GM12878 (cell line): ENCODE measurements at regions not wholly inside any gene's neighbourhood (a gene's known extent, or its start where the extent isn't known, plus 50 kb on each side); places are given as distances from the start of the nearest gene placed in this dataset.

Experiments used
- ATAC-seq: fragments of 200-7000 bp; cut with Tn5 transposase; 3 replicates; pipeline ENCODE4 v1.9.1; 2020; ENCODE audit warnings: mild to moderate bottlenecking, moderate library complexity
- BruUV-seq: library from RNA; stranded (reverse); fragments of 400-500 nt; replicated peaks from 2 replicates; lab custom pipeline; 2021; lab: Mats Ljungman, UMichigan
- CTCF ChIA-PET: fragments of 300-600 bp; sonication (Branson Sonifier 250); formaldehyde crosslinking; extraction: SDS; loops from one replicate; lab custom pipeline; 2021; ENCODE audit warnings: inconsistent platforms; lab: Yijun Ruan, JAX
- POLR2A ChIA-PET: fragments of 350-600 bp; formaldehyde crosslinking; extraction: SDS; loops from one replicate; lab custom pipeline; 2021; ENCODE audit warnings: inconsistent platforms; lab: Charles Lee
- RAD21 ChIA-PET: fragments of 300-600 bp; sonication (Branson Sonifier 250); formaldehyde crosslinking; loops from one replicate; lab custom pipeline; 2023; ENCODE audit warnings: antibody characterized with exemption; ENCODE audit not compliant: unreplicated experiment; lab: Charles Lee
- SMC1A ChIA-PET: fragments of 300-600 bp; sonication (Branson Sonifier 250); formaldehyde crosslinking; loops from one replicate; lab custom pipeline; 2023; ENCODE audit not compliant: unreplicated experiment, uncharacterized antibody; lab: Charles Lee
- DNase-seq: peaks from one replicate; pipeline ENCODE4 v3.0.0-alpha.2; 2011; ENCODE audit warnings: low read depth, low spot score
- FAIRE-seq: peaks from 3 replicates; lab custom pipeline; 2011; peaks lifted over from hg19 to GRCh38; lab: Jason Lieb, UNC
- H2AFZ ChIP-seq: 2 replicates; pipeline ENCODE4 v1.6.0; 2011; ENCODE audit warnings: low read depth, low read length, control low read depth; ENCODE audit not compliant: control insufficient read depth
- H3K27ac ChIP-seq: 2 replicates; pipeline ENCODE4 v1.5.1; 2011; ENCODE audit warnings: control low read depth; ENCODE audit not compliant: control insufficient read depth, insufficient read depth
- H3K27me3 ChIP-seq, 2 experiments: replicated peaks in 1 of 2; 2 replicates each; pipeline versions ENCODE4 v1.6.0 to v1.6.1; 2011; ENCODE audit warnings: low read length in 1 of 2; ENCODE audit not compliant: control insufficient read depth in 2 of 2, insufficient read depth in 2 of 2
- H3K36me3 ChIP-seq, 2 experiments: 2 replicates each; pipeline ENCODE4 v1.5.1; 2011; ENCODE audit warnings: low read length in 1 of 2; ENCODE audit not compliant: control insufficient read depth in 2 of 2, insufficient read depth in 2 of 2
- H3K4me1 ChIP-seq: 2 replicates; pipeline ENCODE4 v1.6.1; 2011; ENCODE audit warnings: mild to moderate bottlenecking, low read length, moderate library complexity, mixed read lengths; ENCODE audit not compliant: control insufficient read depth, insufficient read depth
- H3K4me2 ChIP-seq: 2 replicates; pipeline ENCODE4 v1.6.0; 2011; ENCODE audit warnings: control low read depth; ENCODE audit not compliant: control insufficient read depth, insufficient read depth
- H3K4me3 ChIP-seq: fragments of 200-600 bp; sonication (generic); 2 replicates; pipeline ENCODE4 v1.5.1; 2016
- H3K79me2 ChIP-seq: 2 replicates; pipeline ENCODE4 v1.6.0; 2011; ENCODE audit warnings: low read length; ENCODE audit not compliant: control insufficient read depth, insufficient read depth
- H3K9ac ChIP-seq: 2 replicates; pipeline ENCODE4 v1.8.0; 2011; ENCODE audit warnings: low read length, control low read depth, mixed read lengths; ENCODE audit not compliant: control insufficient read depth, insufficient read depth
- H3K9me3 ChIP-seq: replicated peaks from 3 replicates; pipeline ENCODE4 v1.5.1; 2011; ENCODE audit warnings: mild to moderate bottlenecking, low read length; ENCODE audit not compliant: control insufficient read depth, insufficient read depth
- H4K20me1 ChIP-seq: 2 replicates; pipeline ENCODE4 v1.6.0; 2011; ENCODE audit not compliant: control insufficient read depth, insufficient read depth
- ATF2 ChIP-seq: IDR thresholded peaks from 2 replicates; pipeline ENCODE4 v1.6.1; 2012; ENCODE audit warnings: low read length, inconsistent platforms
- BCL11A ChIP-seq: IDR thresholded peaks from 2 replicates; pipeline ENCODE4 v1.6.1; 2011; ENCODE audit warnings: low read depth, low read length
- CBFB ChIP-seq: IDR thresholded peaks from 2 replicates; pipeline ENCODE4 v1.6.1; 2016; ENCODE audit warnings: antibody characterized with exemption, low read depth
- EP300 ChIP-seq, 2 experiments: fragments of 150-350 bp in 1 of 2; IDR thresholded peaks; 2 replicates each; pipeline ENCODE4 v1.6.1; 2011 to 2012; ENCODE audit warnings: low read depth in 2 of 2, low read length in 2 of 2, borderline replicate concordance in 1 of 2, improper control_type of control experiment in 1 of 2, inconsistent platforms in 1 of 2; ENCODE audit not compliant: control insufficient read depth in 1 of 2
- NFIC ChIP-seq: IDR thresholded peaks from 2 replicates; pipeline ENCODE4 v1.6.1; 2012; ENCODE audit warnings: low read depth, mild to moderate bottlenecking, inconsistent platforms, low read length, moderate library complexity
- NFXL1 ChIP-seq: fragments of 450-650 bp; IDR thresholded peaks from 2 replicates; pipeline ENCODE4 v1.6.1; 2017; ENCODE audit warnings: antibody characterized with exemption, mild to moderate bottlenecking, borderline replicate concordance
- NFYB ChIP-seq: IDR thresholded peaks from 2 replicates; pipeline ENCODE4 v1.6.1; 2011; ENCODE audit warnings: low read depth, mild to moderate bottlenecking, low read length, improper control_type of control experiment, moderate library complexity; ENCODE audit not compliant: insufficient read depth
- NR2C2 ChIP-seq: IDR thresholded peaks from 2 replicates; pipeline ENCODE4 v1.6.1; 2011; ENCODE audit warnings: borderline replicate concordance, low read depth; ENCODE audit not compliant: control insufficient read depth, insufficient read length
- PAX8 ChIP-seq: fragments of 450-650 bp; IDR thresholded peaks from 2 replicates; pipeline ENCODE4 v1.6.1; 2017; ENCODE audit warnings: mild to moderate bottlenecking, moderate library complexity
- POLR2AphosphoS2 ChIP-seq: IDR thresholded peaks from 2 replicates; pipeline ENCODE4 v1.6.1; 2011; ENCODE audit warnings: low read depth, mild to moderate bottlenecking, low read length, improper control_type of control experiment, moderate library complexity
- RAD21 ChIP-seq: IDR thresholded peaks from 2 replicates; pipeline ENCODE4 v1.6.1; 2011; ENCODE audit warnings: mild to moderate bottlenecking, low read depth, low read length, moderate library complexity; ENCODE audit not compliant: insufficient read depth
- RAD51 ChIP-seq: fragments of 450-650 bp; IDR thresholded peaks from 2 replicates; pipeline ENCODE4 v1.6.1; 2016; ENCODE audit warnings: moderate library complexity, mild to moderate bottlenecking, inconsistent platforms
- RCOR1 ChIP-seq: conservative IDR thresholded peaks from 2 replicates; pipeline ENCODE4 v1.6.1; 2012; ENCODE audit warnings: low read depth, low read length, improper control_type of control experiment
- SIX5 ChIP-seq: IDR thresholded peaks from 2 replicates; pipeline ENCODE4 v1.6.1; 2011; ENCODE audit warnings: mild to moderate bottlenecking, low read depth, low read length, moderate library complexity; ENCODE audit not compliant: severe bottlenecking
- SKIL ChIP-seq: fragments of 450-650 bp; IDR thresholded peaks from 2 replicates; pipeline ENCODE4 v1.6.1; 2017; ENCODE audit warnings: mild to moderate bottlenecking, low read depth, inconsistent platforms; ENCODE audit not compliant: poor library complexity, severe bottlenecking
- SP1 ChIP-seq: IDR thresholded peaks from one replicate; pipeline ENCODE4 v1.6.1; 2011; ENCODE audit warnings: low read depth, low read length
- TARDBP ChIP-seq: IDR thresholded peaks from 2 replicates; pipeline ENCODE4 v1.6.1; 2016; ENCODE audit warnings: borderline replicate concordance
- ZNF217 ChIP-seq: fragments of 450-650 bp; IDR thresholded peaks from 2 replicates; pipeline ENCODE4 v1.6.1; 2017; ENCODE audit warnings: antibody characterized with exemption, mild to moderate bottlenecking
- WGBS: methylation state at CpG from one replicate; pipeline ENCODE4 v1.1.6; 2016; ENCODE audit warnings: low lambda C conversion rate; ENCODE audit not compliant: insufficient replicate concordance, insufficient coverage; ENCODE audit errors: missing lambda C conversion rate; 5-methylcytosine and 5-hydroxymethylcytosine counted together
- in situ Hi-C: fragments of 300-500 bp; cut with MboI; formaldehyde crosslinking; loops from 9 replicates; pipeline ENCODE4 v1.14.3; 2018; ENCODE audit warnings: mixed read lengths
- intact Hi-C: fragments of 100-400 bp; cut with micrococcal nuclease; formaldehyde crosslinking; loops from one replicate; pipeline ENCODE4 v1.14.2; 2022; ENCODE audit not compliant: unreplicated experiment

- Histone ChIP-seq H4K20me1 (no peaks in the 10 kb centered on the region), H3K4me2 (no peak overlapping the region), H3K4me1 (no peaks in the 10 kb centered on the region), H3K27ac (no peak overlapping the region), H3K27me3 (no peaks in the 10 kb centered on the region), H3K79me2 (no peaks in the 10 kb centered on the region), H3K9ac (no peak overlapping the region), H3K9me3 (no peaks in the 10 kb centered on the region), H3K4me3 (no peak overlapping the region), H3K36me3 (no peaks in the 10 kb centered on the region), H2AFZ (no peak overlapping the region)
- in situ Hi-C loops, result no loop called here
- ChIA-PET RAD21 (interaction anchor here (1.0 to 1.5 kb wide), 3 partner anchors 10 to 732 kb away, joined by 3 to 4 read pairs (median 3); no protein-coding TSS in a partner anchor), SMC1A (interaction anchor here (1.0 to 1.2 kb wide), 2 partner anchors 12 to 13 kb away, joined by 3 read pairs; no protein-coding TSS in a partner anchor), CTCF (interaction anchor here (0.8 kb wide), 1 partner anchor 337 kb away, joined by 3 read pairs; no protein-coding TSS in a partner anchor), POLR2A (no interaction called here)
- intact Hi-C loops, result no loop called here
- ATAC-seq, result no peak
- BruUV-seq, result no TSS peak
- FAIRE-seq, result no peak
- no peak for TF ChIP-seq NFYB
- no peak for TF ChIP-seq RAD21
- TF ChIP-seq RCOR1, result no peak
- no peak for TF ChIP-seq SIX5
- no peak for TF ChIP-seq RAD51
- no peak for TF ChIP-seq NFIC
- no peak for TF ChIP-seq SP1
- no peak for TF ChIP-seq PAX8
- TF ChIP-seq BCL11A, result no peak
- TF ChIP-seq POLR2AphosphoS2, result no peak
- TF ChIP-seq NR2C2, result no peak
- no peak for TF ChIP-seq TARDBP
- no peak for TF ChIP-seq ATF2
- no peak for TF ChIP-seq CBFB
- TF ChIP-seq SKIL, result no peak
- no peak for TF ChIP-seq NFXL1
- TF ChIP-seq ZNF217, result no peak
- TF ChIP-seq EP300 (IDR thresholded peaks at IDR 0.05; ENCODE audit: borderline replicate concordance in 1 of 2, control insufficient read depth in 1 of 2, low read depth in 2 of 2, low read length in 2 of 2), result no peak
- WGBS, result 24% methylated on average over 3 of the region's 3 CpGs
- DNase-seq, result no peak
These were observed 88.6 kb downstream of the MGST1 start for GRCh38 chr12:16435875-16436554.
